NB4 (cell line): ENCODE measurements at regions not wholly inside any gene's neighbourhood (a gene's known extent, or its start where the extent isn't known, plus 50 kb on each side); places are given as distances from the start of the nearest gene placed in this dataset.

Experiments used
- DNase-seq: peaks from one replicate; pipeline ENCODE4 v3.0.0; 2010; ENCODE audit warnings: low read depth
- H3K4me3 ChIP-seq: one replicate; pipeline ENCODE4 v1.5.1; 2011; ENCODE audit warnings: mild to moderate bottlenecking, low read depth, low read length, moderate library complexity
- MAX ChIP-seq: IDR thresholded peaks from 2 replicates; pipeline ENCODE4 v1.6.1; 2011; ENCODE audit warnings: low read depth, low read length
- MYC ChIP-seq: IDR thresholded peaks from 2 replicates; pipeline ENCODE4 v1.6.1; 2011; ENCODE audit warnings: low read depth, low read length
- POLR2A ChIP-seq: IDR thresholded peaks from 2 replicates; pipeline ENCODE4 v1.6.1; 2011; ENCODE audit warnings: mild to moderate bottlenecking; ENCODE audit not compliant: insufficient read length; ENCODE audit errors: extremely low read depth
- TF ChIP-seq, protein P1 (sequence below): IDR thresholded peaks from one replicate; pipeline ENCODE4 v1.5.1; 2012; ENCODE audit warnings: low read depth, low read length

DNA sequence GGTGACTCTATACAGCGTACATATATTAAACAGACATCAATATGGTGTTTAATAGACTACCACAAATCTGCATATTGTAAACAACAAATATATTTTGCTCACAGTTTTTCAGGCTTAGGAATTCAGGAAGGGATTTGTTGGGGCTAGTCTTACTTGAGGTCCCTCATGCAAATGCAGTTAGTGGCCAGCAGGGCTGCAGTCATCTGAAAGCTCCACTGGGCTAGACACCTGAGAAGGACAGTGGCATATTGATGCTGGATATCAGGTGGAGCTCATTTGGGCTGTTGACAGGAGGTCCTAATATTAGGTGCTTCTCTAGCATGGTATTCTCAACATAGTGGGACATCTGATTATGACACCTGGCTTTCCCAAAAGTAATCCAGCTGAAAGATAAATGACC, 493.8 kb upstream of the PABPC4L start:
- no peak overlapping the region for H3K4me3 ChIP-seq
- TF ChIP-seq, protein P1, sequence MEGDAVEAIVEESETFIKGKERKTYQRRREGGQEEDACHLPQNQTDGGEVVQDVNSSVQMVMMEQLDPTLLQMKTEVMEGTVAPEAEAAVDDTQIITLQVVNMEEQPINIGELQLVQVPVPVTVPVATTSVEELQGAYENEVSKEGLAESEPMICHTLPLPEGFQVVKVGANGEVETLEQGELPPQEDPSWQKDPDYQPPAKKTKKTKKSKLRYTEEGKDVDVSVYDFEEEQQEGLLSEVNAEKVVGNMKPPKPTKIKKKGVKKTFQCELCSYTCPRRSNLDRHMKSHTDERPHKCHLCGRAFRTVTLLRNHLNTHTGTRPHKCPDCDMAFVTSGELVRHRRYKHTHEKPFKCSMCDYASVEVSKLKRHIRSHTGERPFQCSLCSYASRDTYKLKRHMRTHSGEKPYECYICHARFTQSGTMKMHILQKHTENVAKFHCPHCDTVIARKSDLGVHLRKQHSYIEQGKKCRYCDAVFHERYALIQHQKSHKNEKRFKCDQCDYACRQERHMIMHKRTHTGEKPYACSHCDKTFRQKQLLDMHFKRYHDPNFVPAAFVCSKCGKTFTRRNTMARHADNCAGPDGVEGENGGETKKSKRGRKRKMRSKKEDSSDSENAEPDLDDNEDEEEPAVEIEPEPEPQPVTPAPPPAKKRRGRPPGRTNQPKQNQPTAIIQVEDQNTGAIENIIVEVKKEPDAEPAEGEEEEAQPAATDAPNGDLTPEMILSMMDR, result no peak
- no peak for TF ChIP-seq MAX
- no peak for TF ChIP-seq MYC
- DNase-seq, result no peak

- no peak for DNase-seq
- H3K4me3 ChIP-seq, result no peak overlapping the region
- TF ChIP-seq, protein P1, result no peak
- TF ChIP-seq MAX, result no peak
- TF ChIP-seq POLR2A, result no peak
- no peak for TF ChIP-seq MYC
These were observed 490.3 kb upstream of the PABPC4L start for GRCh38 chr4:134691915-134692314.

GRCh38 chr4:134687646-134688628, 486.3 kb upstream of the PABPC4L start:
- DNase-seq, result no peak
- no peak overlapping the region for H3K4me3 ChIP-seq
- no peak for TF ChIP-seq MAX
- no peak for TF ChIP-seq MYC
- TF ChIP-seq, protein P1, result no peak
- no peak for TF ChIP-seq POLR2A

DNA sequence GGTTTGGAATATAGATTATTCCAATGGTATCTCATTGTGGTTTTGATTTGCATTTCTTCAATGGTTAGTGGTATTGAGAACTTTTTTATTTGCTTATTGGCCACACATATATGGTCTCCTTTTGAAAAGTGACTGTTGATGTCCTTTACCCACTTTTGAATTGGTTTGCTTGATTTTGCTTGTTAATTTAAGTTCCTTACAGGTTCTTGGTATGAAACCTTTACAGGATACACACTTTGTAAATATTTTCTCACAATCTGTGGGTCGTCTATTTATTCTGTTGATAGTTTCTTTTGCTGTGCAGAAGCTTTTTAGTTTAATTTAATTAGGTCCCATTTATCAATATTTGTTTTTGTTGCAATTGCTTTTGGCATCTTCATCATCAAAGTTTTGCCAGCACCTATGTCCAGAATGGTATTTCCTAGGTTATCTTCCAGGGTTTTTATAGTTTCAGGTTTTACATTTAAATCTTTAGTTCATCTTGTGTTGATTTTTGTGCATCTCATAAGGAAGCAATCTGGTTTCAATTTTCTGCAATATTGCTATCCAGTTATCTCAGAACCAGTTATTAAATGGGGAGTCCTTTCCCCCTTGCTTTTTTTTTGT, 475.7 kb upstream of the PABPC4L start:
- no peak for DNase-seq
- TF ChIP-seq POLR2A, result no peak
- no peak for TF ChIP-seq MYC
- no peak for TF ChIP-seq MAX
- TF ChIP-seq, protein P1, result no peak
- H3K4me3 ChIP-seq, result no peak overlapping the region

- DNase-seq, result no peak
- TF ChIP-seq, protein P1, result no peak
- H3K4me3 ChIP-seq, result no peak overlapping the region
These were observed 466.6 kb upstream of the PABPC4L start for GRCh38 chr4:134668237-134668636.

DNA sequence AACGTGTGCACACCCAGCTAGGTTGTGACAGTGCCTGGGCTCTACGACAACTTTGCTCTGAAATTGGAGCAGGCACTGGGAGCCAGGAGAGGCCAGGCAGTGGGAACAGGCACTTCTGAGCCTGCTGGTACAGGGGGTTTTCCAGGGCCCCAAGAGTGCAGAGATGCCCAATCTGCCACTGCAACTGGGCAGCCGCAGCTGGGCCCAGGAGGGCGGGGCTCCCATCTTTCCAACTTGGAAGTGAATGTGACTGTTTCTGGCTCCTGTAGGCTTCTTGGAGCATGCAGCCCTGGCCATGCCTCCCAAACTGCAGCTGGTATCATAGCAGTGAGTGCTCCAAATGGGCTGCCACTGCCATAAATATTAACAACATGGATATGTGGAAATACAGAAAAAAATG, 465.1 kb upstream of the PABPC4L start:
- DNase-seq, result no peak
- no peak for TF ChIP-seq MAX
- TF ChIP-seq, protein P1, result no peak
- TF ChIP-seq POLR2A, result no peak
- no peak for TF ChIP-seq MYC
- no peak overlapping the region for H3K4me3 ChIP-seq
